Muscle of leg (tissue), 3 donors: ENCODE measurements at regions not wholly inside any gene's neighbourhood (a gene's known extent, or its start where the extent isn't known, plus 50 kb on each side); places are given as distances from the start of the nearest gene placed in this dataset.
"Not testable (repeated sequence)": the region's sequence is repeated elsewhere in the genome, so short reads cannot be mapped to it uniquely, and the experiment has no call there.

Experiments used
- DNase-seq: peaks from one replicate; pipeline ENCODE4 v3.0.0; 2013
- H3K27ac ChIP-seq: one replicate; pipeline ENCODE4 v1.5.1; 2013; ENCODE audit warnings: mild to moderate bottlenecking, low read length, control low read depth
- H3K27me3 ChIP-seq: one replicate; pipeline ENCODE4 v1.6.1; 2013; ENCODE audit warnings: low read length; ENCODE audit not compliant: control insufficient read depth, insufficient read depth
- H3K36me3 ChIP-seq: one replicate; pipeline ENCODE4 v1.6.1; 2013; ENCODE audit warnings: low read length; ENCODE audit not compliant: control insufficient read depth, insufficient read depth
- H3K4me1 ChIP-seq: one replicate; pipeline ENCODE4 v1.6.1; 2013; ENCODE audit warnings: low read length; ENCODE audit not compliant: control insufficient read depth, insufficient read depth
- H3K4me3 ChIP-seq: one replicate; pipeline ENCODE4 v1.5.1; 2013; ENCODE audit warnings: low read length, control low read depth
- H3K9me3 ChIP-seq: replicated peaks from 2 replicates; pipeline ENCODE4 v1.6.1; 2013; ENCODE audit warnings: low read depth, low read length; ENCODE audit not compliant: control insufficient read depth
- WGBS: methylation state at CpG from one replicate; pipeline ENCODE4 v1.1.5; 2013; ENCODE audit warnings: missing lambda C conversion rate; ENCODE audit not compliant: insufficient coverage; 5-methylcytosine and 5-hydroxymethylcytosine counted together

DNA sequence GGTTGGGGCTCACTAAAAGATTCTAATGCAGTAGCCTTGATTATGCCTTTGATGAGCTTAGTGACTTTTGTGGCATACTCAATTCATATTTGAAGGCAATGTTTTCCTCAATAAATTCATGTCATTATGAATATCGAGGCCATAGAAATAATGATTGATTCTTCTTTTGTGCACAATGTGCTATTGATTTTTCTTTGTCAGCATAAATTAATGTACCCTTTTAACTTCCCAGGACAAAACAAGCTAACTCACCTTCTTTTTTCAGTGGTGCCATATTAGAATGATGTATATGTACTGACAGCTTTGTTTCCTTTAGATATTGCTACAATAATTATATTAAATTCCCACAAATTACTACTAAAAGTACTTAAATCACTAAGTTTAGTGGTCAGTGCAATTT is 484.3 kb upstream of the HS3ST5 start:
- Histone ChIP-seq H3K4me1 (no peaks in the 10 kb centered on the region), H3K27me3 (no peaks in the 10 kb centered on the region), H3K4me3 (no peak overlapping the region), H3K36me3 (no peaks in the 10 kb centered on the region), H3K9me3 (no peaks in the 10 kb centered on the region), H3K27ac (no peak overlapping the region)
- no CpG with 5 or more reads among the region's 1 CpG for WGBS
- DNase-seq: no peak

DNA sequence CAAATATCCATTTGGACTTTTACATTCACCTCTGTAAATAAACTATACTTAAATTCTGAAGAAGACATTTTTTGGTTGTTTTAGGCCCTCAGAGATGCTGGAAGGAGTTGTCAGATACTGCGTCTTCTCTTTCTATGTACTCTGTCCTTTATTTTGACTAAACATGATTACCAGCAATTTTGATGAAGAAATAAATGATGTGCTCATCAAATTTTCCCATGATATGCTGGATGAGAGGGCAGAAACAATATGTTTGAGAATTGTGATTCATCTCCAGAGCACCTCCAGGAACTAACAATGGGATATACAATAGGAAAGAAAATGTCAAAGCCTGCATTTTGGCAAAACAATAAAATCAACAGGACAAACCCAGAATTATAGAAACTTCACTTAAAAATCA is 481.6 kb upstream of the HS3ST5 start:
- no peak for DNase-seq

DNA sequence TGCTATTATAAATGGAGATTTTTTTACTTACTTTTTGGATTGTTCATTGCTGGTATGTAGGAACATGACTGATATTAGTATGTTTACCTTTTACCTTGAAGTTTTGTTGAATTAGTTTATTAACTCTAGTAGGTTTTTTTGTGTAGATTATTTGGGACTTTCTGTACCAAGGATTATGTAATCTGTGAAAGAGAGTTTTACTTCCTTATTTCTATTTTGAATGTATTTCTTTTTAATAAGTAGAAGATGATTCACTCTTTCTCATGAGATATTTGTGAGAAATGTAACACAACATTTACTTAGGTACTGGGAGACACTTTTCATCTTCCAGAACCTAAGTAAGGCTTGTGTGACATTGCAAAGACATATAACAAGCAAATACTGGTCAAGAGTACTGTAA is 473.9 kb upstream of the HS3ST5 start:
- DNase-seq: no peak
- no peaks in the 10 kb centered on the region for H3K36me3 ChIP-seq
- no peaks in the 10 kb centered on the region for H3K9me3 ChIP-seq
- H3K27me3 ChIP-seq: no peaks in the 10 kb centered on the region
- no peaks in the 10 kb centered on the region for H3K4me1 ChIP-seq
- no peak overlapping the region for H3K27ac ChIP-seq
- no peak overlapping the region for H3K4me3 ChIP-seq

More for the DNA sequence above, 481.6 kb upstream of the HS3ST5 start:
- H3K27me3 ChIP-seq: no peaks in the 10 kb centered on the region
- H3K4me1 ChIP-seq: no peaks in the 10 kb centered on the region
- WGBS: no CpG with 5 or more reads among the region's 1 CpG
- H3K9me3 ChIP-seq: no peaks in the 10 kb centered on the region
- H3K27ac ChIP-seq: no peak overlapping the region
- no peaks in the 10 kb centered on the region for H3K36me3 ChIP-seq
- no peak overlapping the region for H3K4me3 ChIP-seq

DNA sequence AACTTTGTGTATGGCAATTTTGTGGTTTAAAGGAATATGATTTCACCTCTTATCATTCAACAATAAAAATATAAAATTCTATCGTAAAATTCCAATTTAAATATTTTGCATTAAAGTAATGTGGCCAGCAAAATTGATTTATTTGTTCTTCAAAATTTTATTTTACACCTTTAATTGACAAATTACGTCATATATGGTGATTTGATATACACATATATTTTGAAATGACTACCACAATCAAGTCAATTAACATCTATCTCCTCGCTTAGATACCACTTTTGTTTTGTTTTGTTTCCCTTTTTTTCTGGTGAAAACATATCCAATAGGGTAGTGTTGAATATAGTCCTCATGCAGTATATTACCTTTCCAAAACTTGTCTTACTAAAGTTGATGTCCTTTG is 467.6 kb upstream of the HS3ST5 start:
- no peak overlapping the region for H3K4me3 ChIP-seq
- no peaks in the 10 kb centered on the region for H3K27me3 ChIP-seq
- peaks cover under 1% of the 10 kb centered on the region for H3K9me3 ChIP-seq
- no peak overlapping the region for H3K27ac ChIP-seq
- H3K4me1 ChIP-seq: no peaks in the 10 kb centered on the region
- no peak for DNase-seq
- no peaks in the 10 kb centered on the region for H3K36me3 ChIP-seq
- no CpG with 5 or more reads among the region's 3 CpGs for WGBS

DNA sequence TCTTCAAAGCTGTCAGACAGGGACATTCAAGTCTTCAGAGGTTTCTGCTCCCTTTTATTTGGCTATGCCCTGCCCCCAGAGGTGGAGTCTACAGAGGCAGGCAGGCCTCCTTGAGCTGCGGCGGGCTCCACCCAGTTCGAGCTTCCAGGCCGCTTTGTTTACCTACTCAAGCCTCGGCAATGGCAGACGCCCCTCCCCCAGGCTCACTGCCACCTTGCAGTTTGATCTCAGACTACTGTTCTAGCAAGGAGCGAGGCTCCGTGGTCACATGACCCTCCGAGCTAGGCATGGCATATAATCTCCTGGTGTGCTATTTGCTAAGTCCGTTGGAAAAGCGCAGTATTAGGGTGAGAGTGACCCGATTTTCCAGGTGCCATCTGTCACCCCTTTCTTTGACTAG is 462.6 kb upstream of the HS3ST5 start:
- WGBS: 90% methylated on average over 6 of the region's 12 CpGs
- not testable (repeated sequence) for H3K4me3 ChIP-seq, H3K4me1 ChIP-seq, H3K27ac ChIP-seq, H3K36me3 ChIP-seq, H3K9me3 ChIP-seq, H3K27me3 ChIP-seq, DNase-seq

DNA sequence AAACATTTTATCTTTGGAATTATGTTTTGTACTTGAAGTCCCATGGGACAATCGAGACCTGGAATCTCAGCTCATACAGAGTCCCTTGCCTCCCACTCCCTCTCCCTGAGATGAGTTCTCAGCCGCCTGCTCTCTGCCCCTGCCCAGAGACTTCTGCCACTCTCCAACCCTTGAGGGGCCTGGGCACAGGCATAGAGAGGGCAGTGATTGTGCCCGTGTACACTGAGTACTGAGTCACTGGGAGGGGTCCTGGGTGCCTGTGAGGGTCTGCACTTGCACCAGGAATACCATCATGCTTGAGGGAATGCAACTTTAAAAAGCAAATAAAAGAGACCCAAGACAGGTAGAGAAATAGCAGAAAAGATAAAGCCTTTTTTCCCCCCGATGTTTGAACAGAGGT is 453.8 kb upstream of the HS3ST5 start:
- no peaks in the 10 kb centered on the region for H3K36me3 ChIP-seq
- H3K27me3 ChIP-seq: no peaks in the 10 kb centered on the region
- WGBS: no CpG with 5 or more reads among the region's 4 CpGs
- no peak overlapping the region for H3K27ac ChIP-seq
- no peaks in the 10 kb centered on the region for H3K4me1 ChIP-seq
- no peak for DNase-seq
- H3K9me3 ChIP-seq: no peaks in the 10 kb centered on the region
- no peak overlapping the region for H3K4me3 ChIP-seq

DNA sequence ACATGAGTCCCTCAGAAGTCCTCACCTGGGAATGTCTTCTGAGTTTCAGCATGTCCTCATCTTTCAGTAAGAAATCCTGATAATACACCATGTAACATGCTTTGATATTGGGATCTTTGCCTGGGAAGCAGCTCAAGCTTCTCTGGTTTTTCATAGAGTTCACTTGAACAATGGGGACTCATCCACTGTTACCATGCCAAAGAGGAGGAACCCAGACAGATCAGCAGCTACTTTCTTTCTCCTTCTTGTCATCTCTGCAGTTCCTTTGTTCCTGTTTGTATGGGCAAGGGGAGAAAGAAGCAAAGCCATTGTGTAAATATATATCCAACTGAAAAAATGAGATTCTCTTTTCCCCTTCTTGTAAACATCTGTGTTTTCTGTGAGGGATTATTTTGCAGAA is 450.6 kb upstream of the HS3ST5 start:
- H3K4me3 ChIP-seq: no peak overlapping the region
- H3K36me3 ChIP-seq: no peaks in the 10 kb centered on the region
- no peaks in the 10 kb centered on the region for H3K9me3 ChIP-seq
- H3K27me3 ChIP-seq: no peaks in the 10 kb centered on the region
- DNase-seq: no peak
- no peak overlapping the region for H3K27ac ChIP-seq
- H3K4me1 ChIP-seq: no peaks in the 10 kb centered on the region

DNA sequence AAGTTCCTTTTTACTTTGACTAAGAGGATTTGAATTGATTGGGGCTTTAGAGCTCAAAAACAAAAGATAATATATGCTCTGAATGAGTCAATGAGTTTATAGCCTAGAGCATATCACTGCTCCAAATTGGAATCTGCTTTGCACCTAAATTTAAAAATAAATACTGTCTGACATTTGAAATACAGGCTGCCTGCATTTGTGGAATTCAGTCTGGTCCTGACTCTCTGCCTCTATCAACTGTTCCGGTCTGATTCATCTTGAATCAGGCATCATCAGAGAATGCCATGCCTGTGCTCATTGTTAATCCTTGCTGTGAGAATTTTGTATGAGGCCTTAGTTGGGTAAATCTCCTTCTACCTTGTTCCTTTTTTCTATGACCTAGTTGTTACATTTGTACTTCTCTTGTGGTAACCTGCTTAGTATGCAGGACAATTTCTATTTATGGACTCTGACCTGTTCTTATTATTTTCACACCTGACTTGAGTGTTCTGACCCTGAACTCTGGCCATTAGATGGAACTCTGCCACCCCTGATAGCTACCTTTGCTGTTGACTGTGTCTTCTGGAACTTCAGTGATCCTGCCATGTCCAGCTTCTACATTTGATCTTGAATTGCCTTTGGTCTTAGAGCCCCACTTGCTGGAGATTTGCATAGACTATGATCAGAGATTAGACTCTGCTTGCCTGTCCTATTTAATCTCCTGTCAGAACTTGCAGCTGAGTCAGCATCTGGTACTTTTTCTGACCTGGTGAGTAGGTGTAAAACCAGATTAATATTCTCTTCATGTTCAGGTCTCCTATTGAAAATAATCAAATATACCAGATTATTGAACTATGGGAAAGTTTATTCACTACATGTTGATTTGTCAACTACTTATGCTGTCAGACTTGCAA is 442.7 kb upstream of the HS3ST5 start:
- Histone ChIP-seq H3K27ac (no peak overlapping the region), H3K27me3 (no peaks in the 10 kb centered on the region), H3K4me1 (no peaks in the 10 kb centered on the region), H3K4me3 (no peak overlapping the region), H3K36me3 (no peaks in the 10 kb centered on the region), H3K9me3 (no peaks in the 10 kb centered on the region)
- no peak for DNase-seq
- WGBS: no CpG with 5 or more reads among the region's 1 CpG

DNA sequence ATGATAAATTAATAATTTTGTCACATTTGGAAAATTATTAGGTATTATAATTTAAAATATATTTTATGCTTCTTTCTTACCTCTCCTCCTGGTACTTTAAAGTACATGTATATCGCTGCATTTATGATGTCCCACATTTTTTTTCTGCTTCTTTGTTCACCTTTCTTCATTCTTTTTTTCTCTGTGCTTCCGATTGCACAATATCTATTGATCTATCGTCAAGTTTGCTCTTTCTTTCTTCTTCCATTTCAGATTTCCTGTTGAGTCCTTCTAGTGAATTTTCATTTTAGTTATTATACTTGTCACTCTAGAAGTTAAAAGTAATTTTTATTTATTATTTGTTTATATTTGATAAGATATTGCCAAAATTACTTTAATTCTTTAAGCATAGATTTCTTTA is 441.0 kb upstream of the HS3ST5 start:
- Histone ChIP-seq H3K4me1 (no peaks in the 10 kb centered on the region), H3K27me3 (no peaks in the 10 kb centered on the region), H3K4me3 (no peak overlapping the region), H3K27ac (no peak overlapping the region), H3K36me3 (no peaks in the 10 kb centered on the region), H3K9me3 (no peaks in the 10 kb centered on the region)
- no peak for DNase-seq
- no CpG with 5 or more reads among the region's 3 CpGs for WGBS

DNA sequence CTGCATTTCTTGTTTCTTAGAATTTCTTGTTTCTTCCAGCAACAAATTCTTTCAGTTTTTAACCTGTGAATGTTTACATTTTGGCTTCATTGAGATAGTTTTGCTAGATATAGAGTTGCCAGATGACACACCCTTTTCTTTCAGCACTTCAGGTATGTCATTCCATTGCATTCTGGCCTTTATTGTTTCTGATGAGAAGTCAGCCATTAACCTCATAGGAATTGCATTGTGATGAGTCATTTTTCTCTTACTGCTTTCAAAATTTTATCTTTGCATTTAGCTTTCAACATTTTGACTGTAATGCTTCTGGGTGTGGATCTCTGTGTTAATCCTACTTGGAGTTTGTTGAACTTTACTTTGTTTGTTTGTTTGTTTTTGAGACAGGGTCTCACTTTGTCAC is 440.3 kb upstream of the HS3ST5 start:
- Histone ChIP-seq H3K36me3 (no peaks in the 10 kb centered on the region), H3K9me3 (no peaks in the 10 kb centered on the region), H3K4me1 (no peaks in the 10 kb centered on the region), H3K27ac (no peak overlapping the region), H3K4me3 (no peak overlapping the region), H3K27me3 (no peaks in the 10 kb centered on the region)
- DNase-seq: no peak

DNA sequence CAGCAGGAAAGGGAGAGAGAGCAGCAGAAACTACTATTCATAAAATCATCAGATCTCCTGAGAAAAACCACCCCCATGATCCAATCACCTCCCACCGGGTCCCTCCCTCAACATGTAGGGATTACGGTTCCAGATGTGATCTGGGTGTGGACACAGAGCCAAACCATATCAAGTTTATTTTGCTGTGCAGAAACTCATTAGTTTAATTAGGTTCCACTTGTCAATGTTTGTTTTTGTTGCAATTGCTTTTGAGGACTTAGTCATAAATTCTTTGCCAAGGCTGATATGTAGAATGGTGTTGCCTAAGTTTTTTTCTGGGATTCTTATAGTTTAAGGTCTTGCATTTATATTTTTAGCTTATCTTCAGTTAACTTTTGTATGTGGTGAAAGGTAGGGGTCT is 422.0 kb upstream of the HS3ST5 start:
- Histone ChIP-seq H3K27ac (no peak overlapping the region), H3K4me1 (no peaks in the 10 kb centered on the region), H3K4me3 (no peak overlapping the region), H3K36me3 (no peaks in the 10 kb centered on the region), H3K9me3 (no peaks in the 10 kb centered on the region), H3K27me3 (no peaks in the 10 kb centered on the region)
- DNase-seq: no peak
- no CpG with 5 or more reads among the region's 2 CpGs for WGBS
